ENCODE measurements at regions not wholly inside any gene's neighbourhood (a gene's known extent, or its start where the extent isn't known, plus 50 kb on each side); places are given as distances from the start of the nearest gene placed in this dataset.

- TF ChIP-seq CTCF (conservative IDR thresholded peaks at IDR 0.05; ENCODE audit: low read length) (no peak), EZH2phosphoT487 (IDR thresholded peaks at IDR 0.05; ENCODE audit: borderline replicate concordance, low read depth, low read length) (no peak)
Measured at GRCh38 chr13:39957868-39958677, 302.6 kb downstream of the COG6 start.
